RWPE2 (cell line): ENCODE measurements at regions not wholly inside any gene's neighbourhood (a gene's known extent, or its start where the extent isn't known, plus 50 kb on each side); places are given as distances from the start of the nearest gene placed in this dataset.

ENCODE experiments used
- ATAC-seq: fragments of 200-7000 bp; cut with Tn5 transposase; 3 replicates; pipeline ENCODE4 v1.9.1; 2021; ENCODE audit warnings: low read depth
- DNase-seq: peaks from one replicate; pipeline ENCODE4 v3.0.0-alpha.2; 2020; ENCODE audit warnings: low spot score
- H3K27ac ChIP-seq: fragments of 450-650 bp; 2 replicates; pipeline ENCODE4 v1.5.1; 2017; ENCODE audit warnings: mild to moderate bottlenecking; ENCODE audit not compliant: poor library complexity, severe bottlenecking
- H3K27me3 ChIP-seq: fragments of 250-450 bp; sonication (Bioruptor Pico); 2 replicates; pipeline ENCODE4 v1.5.1; 2021; ENCODE audit warnings: mild to moderate bottlenecking, moderate library complexity; ENCODE audit not compliant: insufficient read depth, poor library complexity, severe bottlenecking
- H3K36me3 ChIP-seq: fragments of 250-450 bp; sonication (Bioruptor Pico); 2 replicates; pipeline ENCODE4 v1.5.1; 2020; ENCODE audit warnings: low read depth, mild to moderate bottlenecking, moderate library complexity
- H3K4me1 ChIP-seq: fragments of 250-450 bp; sonication (Bioruptor Pico); 2 replicates; pipeline ENCODE4 v1.5.1; 2021; ENCODE audit warnings: mild to moderate bottlenecking, moderate library complexity; ENCODE audit not compliant: insufficient read depth, poor library complexity, severe bottlenecking
- H3K4me3 ChIP-seq: fragments of 250-450 bp; sonication (Bioruptor Pico); 2 replicates; pipeline ENCODE4 v1.5.1; 2021; ENCODE audit warnings: mild to moderate bottlenecking, moderate library complexity; ENCODE audit not compliant: severe bottlenecking
- H3K9me3 ChIP-seq: fragments of 250-450 bp; sonication (Bioruptor Pico); 2 replicates; pipeline ENCODE4 v1.5.1; 2021; ENCODE audit warnings: mild to moderate bottlenecking, moderate library complexity; ENCODE audit not compliant: severe bottlenecking
- TF ChIP-seq, protein P1 (sequence below): fragments of 450-650 bp; IDR thresholded peaks from one replicate; pipeline ENCODE4 v1.5.1; 2017; ENCODE audit warnings: mild to moderate bottlenecking, moderate library complexity; ENCODE audit not compliant: poor library complexity, severe bottlenecking

DNA sequence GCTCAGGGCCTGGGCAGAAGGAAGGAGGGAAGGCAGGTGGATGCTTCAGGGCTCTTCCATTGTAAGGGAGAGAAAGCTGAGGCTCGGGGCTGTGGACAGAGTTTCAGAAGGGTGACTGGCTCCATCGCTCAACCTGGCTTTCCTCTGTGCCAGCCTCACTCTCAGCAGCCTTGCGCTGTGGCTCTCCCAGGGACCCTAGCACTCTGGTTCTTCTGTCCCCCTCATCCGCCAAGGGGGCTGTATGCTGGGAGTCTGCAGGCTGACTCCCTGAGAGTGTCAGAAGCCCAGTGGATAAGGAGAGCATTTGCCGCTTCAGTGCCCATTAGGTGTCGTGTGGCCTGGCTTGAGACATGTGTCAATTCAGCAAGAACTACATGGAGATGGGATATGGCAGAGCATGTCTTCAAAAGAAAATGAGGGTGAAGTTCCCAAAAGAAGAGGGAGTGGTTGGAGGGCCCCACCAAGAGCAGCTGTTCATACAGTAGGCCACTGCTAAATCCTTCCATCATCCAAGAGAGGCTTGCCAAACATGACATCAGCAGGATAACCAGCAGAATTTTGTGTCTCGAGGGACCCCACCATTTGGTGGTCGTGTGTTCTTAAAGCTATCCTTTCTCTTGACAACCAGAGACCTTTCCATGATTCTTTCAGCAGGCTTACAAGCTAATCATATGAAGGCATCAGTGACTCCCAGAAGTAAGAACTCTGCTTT, 148.2 kb downstream of the IRX5 start:
- H3K4me3 ChIP-seq: no peak overlapping the region
- H3K27me3 ChIP-seq: no peaks in the 10 kb centered on the region
- H3K36me3 ChIP-seq: no peaks in the 10 kb centered on the region
- no peaks in the 10 kb centered on the region for H3K9me3 ChIP-seq
- no peak overlapping the region for H3K27ac ChIP-seq
- TF ChIP-seq, protein P1, sequence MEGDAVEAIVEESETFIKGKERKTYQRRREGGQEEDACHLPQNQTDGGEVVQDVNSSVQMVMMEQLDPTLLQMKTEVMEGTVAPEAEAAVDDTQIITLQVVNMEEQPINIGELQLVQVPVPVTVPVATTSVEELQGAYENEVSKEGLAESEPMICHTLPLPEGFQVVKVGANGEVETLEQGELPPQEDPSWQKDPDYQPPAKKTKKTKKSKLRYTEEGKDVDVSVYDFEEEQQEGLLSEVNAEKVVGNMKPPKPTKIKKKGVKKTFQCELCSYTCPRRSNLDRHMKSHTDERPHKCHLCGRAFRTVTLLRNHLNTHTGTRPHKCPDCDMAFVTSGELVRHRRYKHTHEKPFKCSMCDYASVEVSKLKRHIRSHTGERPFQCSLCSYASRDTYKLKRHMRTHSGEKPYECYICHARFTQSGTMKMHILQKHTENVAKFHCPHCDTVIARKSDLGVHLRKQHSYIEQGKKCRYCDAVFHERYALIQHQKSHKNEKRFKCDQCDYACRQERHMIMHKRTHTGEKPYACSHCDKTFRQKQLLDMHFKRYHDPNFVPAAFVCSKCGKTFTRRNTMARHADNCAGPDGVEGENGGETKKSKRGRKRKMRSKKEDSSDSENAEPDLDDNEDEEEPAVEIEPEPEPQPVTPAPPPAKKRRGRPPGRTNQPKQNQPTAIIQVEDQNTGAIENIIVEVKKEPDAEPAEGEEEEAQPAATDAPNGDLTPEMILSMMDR: no peak
- no peak for ATAC-seq
- H3K4me1 ChIP-seq: no peaks in the 10 kb centered on the region
- no peak for DNase-seq

GRCh38 chr16:55081622-55082590, 151.2 kb downstream of the IRX5 start:
- no peak overlapping the region for H3K4me3 ChIP-seq
- no peaks in the 10 kb centered on the region for H3K4me1 ChIP-seq
- no peaks in the 10 kb centered on the region for H3K9me3 ChIP-seq
- TF ChIP-seq, protein P1: no peak
- H3K36me3 ChIP-seq: no peaks in the 10 kb centered on the region
- no peak overlapping the region for H3K27ac ChIP-seq
- ATAC-seq (no peak), DNase-seq (no peak)
- H3K27me3 ChIP-seq: no peaks in the 10 kb centered on the region

DNA sequence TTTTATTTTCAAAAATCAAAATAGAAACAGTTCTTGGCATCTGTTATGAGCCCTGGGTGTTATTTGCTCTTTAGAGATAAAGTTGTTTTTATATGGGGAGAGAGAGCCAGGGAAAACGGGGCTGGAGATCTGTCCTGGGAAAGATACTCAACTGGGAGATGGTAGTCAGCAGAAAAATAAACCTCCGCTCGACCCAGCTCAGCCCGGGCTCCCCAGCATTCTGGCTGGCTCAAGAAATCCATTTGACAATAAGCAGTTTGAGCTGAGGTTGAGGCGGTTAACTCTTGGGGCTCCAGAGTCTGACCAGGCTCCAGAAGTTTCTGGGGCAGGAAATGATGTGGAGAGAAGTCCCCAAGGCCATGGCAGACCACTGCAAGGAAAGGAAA, 151.9 kb downstream of the IRX5 start:
- Histone ChIP-seq H3K4me3 (no peak overlapping the region), H3K9me3 (no peaks in the 10 kb centered on the region), H3K27ac (no peak overlapping the region), H3K36me3 (no peaks in the 10 kb centered on the region), H3K4me1 (no peaks in the 10 kb centered on the region), H3K27me3 (no peaks in the 10 kb centered on the region)
- TF ChIP-seq, protein P1: no peak
- DNase-seq (no peak), ATAC-seq (no peak)

GRCh38 chr16:55083052-55083451, 152.4 kb downstream of the IRX5 start:
- ATAC-seq (no peak), DNase-seq (no peak)
- H3K36me3 ChIP-seq: no peaks in the 10 kb centered on the region
- H3K4me3 ChIP-seq: no peak overlapping the region
- H3K27me3 ChIP-seq: no peaks in the 10 kb centered on the region
- no peak overlapping the region for H3K27ac ChIP-seq
- no peaks in the 10 kb centered on the region for H3K4me1 ChIP-seq
- TF ChIP-seq, protein P1: no peak
- no peaks in the 10 kb centered on the region for H3K9me3 ChIP-seq
